Urothelium cell line (cell line): ENCODE measurements at regions not wholly inside any gene's neighbourhood (a gene's known extent, or its start where the extent isn't known, plus 50 kb on each side); places are given as distances from the start of the nearest gene placed in this dataset.

ENCODE experiments used
- DNase-seq: peaks from one replicate; pipeline ENCODE4 v3.0.0; 2011; ENCODE audit warnings: low spot score, mixed read lengths
- FAIRE-seq: peaks from 2 replicates; lab custom pipeline; 2011; peaks lifted over from hg19 to GRCh38; lab: Jason Lieb, UNC

- no peak for DNase-seq
- no peak for FAIRE-seq
These were observed 110.1 kb upstream of the TNS3 start for GRCh38 chr7:47691988-47692387.

DNA sequence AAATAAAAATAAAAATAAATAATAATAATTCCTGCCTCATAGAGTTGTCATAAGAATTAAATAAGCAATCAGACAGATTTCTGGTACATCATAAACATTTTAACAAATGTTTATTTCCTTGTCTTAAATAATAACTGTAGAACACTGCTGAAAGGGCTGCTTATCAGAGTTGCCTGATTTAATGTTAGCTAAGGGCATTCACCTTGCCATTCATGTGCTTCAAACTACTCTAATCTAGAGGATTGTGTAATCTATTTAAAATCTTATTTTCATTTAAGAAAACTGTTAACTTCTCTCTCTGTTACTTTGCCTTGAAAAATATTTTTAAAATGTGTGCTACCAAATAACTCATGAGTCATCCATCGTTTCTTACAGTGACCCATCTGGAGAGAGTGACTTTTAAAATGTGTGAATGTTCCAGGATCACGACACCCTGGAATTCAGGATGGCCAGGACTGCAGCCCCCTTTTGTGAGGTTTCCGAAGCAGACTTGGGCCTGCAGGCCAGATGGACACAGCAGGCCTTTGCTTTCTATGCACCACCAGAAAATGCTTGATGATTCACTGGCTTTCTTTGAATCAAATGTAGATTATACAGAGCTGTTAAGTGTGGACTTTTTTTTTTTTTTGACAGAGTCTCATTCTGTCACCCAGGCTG, 109.1 kb upstream of the TNS3 start:
- no peak for FAIRE-seq
- DNase-seq: no peak

DNA sequence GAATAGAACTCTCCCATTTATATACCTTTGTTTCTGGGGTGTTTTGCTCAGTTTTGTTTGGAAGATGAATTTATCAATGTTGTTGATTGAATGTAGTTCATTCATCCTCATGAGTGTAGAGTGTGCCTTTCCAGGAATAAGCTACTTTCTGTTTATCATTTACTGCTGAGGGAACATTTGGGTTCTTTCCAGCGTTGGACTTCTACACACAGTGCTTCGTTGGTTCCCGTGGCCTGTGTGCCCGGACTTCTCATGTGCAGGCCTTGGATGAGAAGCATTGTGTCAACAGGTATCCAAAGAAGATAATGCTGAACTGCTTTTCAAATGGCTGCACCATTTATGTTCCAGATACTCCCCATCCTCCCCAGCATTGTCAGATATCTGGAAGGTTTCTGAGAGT, 107.6 kb upstream of the TNS3 start:
- FAIRE-seq (no peak), DNase-seq (no peak)

GRCh38 chr7:47688311-47689100, 106.6 kb upstream of the TNS3 start:
- no peak for FAIRE-seq
- no peak for DNase-seq

DNA sequence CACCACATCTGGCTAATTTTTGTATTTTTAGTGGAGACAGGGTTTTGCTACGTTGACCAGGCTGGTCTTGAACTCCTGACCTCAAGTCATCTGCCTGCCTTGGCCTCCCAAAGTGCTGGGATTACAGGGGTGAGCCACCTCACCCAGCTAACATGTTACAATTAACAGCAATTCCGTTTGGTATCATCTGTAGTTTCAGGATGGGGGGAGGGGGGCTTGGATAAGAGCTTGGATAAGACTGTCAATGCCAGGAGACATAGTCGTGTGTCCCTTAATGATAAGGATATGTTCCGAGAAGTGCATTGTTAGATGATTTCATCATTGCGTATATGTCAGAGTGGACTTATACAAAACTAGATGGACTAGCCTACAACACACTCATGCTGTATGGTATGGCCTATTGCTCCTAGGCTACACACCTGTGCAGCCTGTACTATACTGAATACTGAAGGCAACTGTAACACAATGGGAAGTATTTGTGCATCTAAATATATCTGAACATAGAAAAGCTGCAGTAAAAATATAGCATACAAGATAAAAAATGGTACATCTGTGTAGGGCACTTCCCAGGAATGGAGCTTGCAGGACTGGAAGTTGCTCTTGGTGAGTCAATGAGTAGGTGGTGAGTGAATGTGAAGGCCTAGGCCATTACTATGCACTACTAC, 103.9 kb upstream of the TNS3 start:
- DNase-seq (no peak), FAIRE-seq (peak; percentile 96)

DNA sequence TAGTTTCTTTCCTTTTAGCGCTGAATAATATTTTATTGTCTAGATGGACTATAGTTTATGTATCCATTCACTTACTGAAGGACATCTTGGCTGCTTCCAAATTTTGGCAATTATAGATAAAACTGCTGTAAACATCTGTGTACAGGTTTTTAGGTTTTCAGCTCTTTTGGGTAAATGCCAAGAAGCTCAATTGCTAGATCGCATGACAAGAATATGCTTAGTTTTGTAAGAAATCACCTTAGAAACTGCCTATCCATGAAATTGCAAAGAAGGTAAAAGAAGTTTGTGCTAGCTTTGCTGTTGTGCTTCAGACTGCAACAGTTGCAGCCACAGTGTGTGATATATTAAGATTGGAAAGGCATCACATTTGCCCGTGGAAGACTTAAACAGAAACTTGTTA, 103.2 kb upstream of the TNS3 start:
- no peak for FAIRE-seq
- no peak for DNase-seq

DNA sequence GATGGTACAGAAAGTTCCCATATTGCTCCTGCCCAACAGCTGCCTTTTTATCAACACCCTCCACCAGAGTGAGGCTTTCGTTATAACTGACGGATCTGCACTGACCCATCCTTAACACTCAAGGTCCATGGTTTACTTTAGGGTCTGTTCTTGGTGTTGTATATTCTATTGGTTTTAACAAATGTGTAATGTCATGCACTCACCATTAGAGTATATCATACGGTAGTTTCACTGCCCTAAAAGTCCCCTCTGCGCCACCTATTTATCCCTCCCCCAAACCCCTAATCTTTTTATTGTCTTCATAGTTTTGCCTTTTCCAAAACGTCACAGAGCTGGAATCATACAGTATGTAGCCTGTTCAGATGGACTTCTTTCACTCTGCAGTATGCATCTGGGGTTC, 102.8 kb upstream of the TNS3 start:
- FAIRE-seq (no peak), DNase-seq (no peak)

DNA sequence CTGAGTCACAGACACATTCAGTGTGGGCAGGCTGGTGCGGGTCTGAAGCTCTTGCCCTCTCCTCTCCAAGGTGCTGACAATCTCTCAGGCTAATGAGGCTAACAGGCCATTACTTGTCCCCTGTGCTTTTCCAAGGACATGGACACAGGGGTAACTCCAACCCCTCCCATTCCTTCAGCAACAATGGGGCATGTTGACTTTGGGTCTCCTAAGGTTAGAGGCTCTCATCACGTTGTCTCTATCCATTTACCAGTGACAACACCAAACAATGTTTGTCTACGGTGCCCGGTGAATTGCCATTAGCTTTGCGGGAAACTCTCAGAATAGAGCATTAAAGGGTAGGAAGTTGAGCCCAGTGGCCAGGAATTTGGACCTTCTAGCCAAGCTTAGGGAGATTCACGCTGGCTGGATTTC, 101.6 kb upstream of the TNS3 start:
- no peak for DNase-seq
- no peak for FAIRE-seq

DNA sequence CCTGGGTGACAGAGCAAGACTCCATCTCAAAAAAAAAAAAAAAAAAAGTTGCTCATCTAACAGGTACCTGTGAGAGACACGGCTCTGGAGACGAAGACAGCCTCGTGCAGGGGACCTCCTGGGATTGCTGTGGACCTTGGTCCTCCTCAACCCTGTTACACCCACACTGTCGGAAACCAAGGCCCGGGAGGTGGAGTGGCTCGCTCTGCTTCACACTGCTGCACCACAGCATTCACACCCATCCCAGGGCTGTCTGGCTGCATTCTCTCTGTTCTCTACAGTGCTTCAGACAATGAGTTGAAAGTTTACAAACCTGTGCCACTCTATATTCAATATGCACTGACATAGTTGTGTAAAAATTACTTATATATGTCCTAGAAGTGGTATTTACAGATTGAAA, 101.0 kb upstream of the TNS3 start:
- no peak for FAIRE-seq

DNA sequence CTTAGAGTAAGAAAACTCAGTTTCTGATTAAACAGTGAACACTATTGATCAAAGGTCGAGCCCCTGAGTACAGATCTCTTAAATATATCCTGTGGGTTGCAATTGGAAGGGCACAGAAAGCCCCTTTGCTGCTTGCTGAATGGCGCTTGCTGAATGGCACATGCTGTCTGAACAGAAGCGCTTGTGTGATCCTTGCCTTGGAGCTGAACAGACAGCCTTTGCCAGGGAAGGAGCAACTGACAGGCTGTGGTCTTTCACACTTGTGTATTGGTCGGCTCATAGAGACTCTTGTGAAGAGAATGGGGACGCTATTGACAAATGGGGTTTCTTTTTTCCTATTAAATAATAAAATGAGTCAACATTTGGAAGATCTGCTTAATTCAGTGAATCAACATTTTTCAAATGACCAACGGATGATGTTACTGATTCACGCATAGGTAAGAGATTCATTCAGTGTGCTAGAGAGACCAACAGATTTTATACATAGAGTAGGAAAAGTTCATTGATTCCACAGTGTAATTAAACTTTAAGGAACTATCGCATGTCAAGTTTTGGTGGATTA, 99.4 kb upstream of the TNS3 start:
- FAIRE-seq (no peak), DNase-seq (no peak)

More for the DNA sequence above, 101.0 kb upstream of the TNS3 start:
- DNase-seq: no peak

GRCh38 chr7:47678641-47679380, 96.9 kb upstream of the TNS3 start:
- FAIRE-seq: no peak
- DNase-seq: no peak

GRCh38 chr7:47677664-47678063, 95.8 kb upstream of the TNS3 start:
- no peak for FAIRE-seq

GRCh38 chr7:47677093-47677492, 95.2 kb upstream of the TNS3 start:
- FAIRE-seq (no peak), DNase-seq (no peak)

More at GRCh38 chr7:47677664-47678063, 95.8 kb upstream of the TNS3 start:
- no peak for DNase-seq

DNA sequence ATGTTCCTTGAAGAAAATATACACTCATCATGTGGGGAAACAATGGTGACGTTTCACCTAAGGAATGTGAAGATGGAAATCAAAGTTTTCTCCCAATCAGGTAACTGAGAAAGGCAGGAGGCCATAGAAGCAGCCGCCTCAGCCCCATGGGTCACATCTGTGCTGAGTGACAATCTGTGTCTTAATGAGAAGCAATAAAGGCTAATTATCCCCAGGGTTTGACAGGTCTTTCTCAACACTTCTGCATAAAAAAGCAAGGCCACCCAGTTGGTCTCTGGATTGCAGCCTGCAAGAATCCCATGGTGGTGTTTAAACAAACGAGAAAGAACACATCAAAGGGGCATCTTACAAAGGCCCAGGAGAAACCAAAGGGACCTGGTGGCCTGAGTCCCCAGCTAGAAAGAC, 91.1 kb upstream of the TNS3 start:
- DNase-seq (no peak), FAIRE-seq (no peak)

DNA sequence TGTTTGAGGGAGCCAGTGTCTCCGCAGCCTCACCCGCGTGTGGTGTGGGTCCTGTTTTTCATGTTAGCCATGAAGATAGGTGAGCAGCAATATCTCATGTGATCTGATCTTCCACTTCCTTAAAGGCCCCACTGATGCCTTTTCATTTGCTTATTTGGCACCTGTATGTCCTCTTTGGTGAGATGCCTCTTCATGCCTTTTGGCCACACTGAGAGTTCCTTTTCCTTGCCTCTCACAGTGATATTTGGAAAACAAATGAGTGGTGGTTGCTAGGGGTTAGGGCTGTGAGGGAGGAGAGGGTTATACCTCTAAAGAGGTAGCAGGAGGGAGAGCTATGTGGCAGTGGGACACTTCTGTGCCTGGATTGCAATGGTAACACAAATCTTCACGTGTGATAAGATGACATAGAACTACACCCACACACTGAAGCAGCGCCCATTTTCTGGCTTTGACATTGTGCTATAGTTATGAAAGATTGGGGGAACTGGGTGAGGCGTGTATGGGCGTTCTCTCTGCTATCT, 90.4 kb upstream of the TNS3 start:
- FAIRE-seq (no peak), DNase-seq (no peak)

DNA sequence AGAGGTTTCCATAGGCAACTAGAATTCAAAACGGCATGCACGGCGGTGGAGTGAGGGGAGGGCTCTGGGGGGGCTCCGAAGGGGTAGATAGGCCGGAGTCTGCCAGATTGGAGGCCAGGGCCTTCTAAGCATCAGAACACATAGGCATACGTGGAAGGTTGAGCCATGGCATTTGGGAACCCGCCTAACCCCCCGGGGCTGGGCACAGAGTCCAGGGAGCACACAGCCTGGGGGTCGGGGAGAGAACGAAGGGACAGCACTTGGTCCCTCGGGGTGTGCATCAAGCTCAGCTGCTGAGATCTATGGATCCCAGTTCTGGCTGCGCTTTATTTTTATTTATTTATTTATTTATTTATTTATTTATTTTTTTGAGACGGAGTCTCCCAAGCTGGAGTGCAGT, 89.4 kb upstream of the TNS3 start:
- no peak for DNase-seq
- no peak for FAIRE-seq

GRCh38 chr7:47670729-47671128, 88.8 kb upstream of the TNS3 start:
- DNase-seq (no peak), FAIRE-seq (no peak)

DNA sequence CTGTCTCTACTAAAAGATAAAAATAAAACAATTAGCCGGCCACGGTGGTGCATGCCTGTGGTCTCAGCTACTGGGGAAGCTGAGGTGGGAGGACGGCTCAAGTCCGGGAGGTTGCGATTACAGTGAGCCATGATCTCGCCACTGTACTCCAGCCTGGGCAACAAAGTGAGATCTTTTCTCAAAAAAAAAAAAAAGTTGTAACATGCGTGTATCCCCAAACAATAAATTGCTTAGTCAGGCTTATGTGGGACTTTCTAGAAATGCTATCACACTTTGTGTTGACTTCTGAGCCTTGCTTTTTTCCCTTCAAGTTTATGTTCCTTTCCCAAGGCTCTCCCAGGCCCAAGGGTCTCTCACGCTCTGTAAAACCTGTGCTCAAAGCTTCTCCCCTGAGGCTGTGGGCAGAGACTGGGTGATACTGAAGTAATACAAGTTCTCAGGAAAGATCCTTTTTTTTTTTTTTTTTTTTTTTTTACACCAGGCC, 88.0 kb upstream of the TNS3 start:
- DNase-seq (no peak), FAIRE-seq (no peak)

- FAIRE-seq (peak; percentile 97), DNase-seq (peak; percentile 96)
These were observed 87.4 kb upstream of the TNS3 start for GRCh38 chr7:47669178-47669891.
